HG03045 (cell line): ENCODE measurements at regions not wholly inside any gene's neighbourhood (a gene's known extent, or its start where the extent isn't known, plus 50 kb on each side); places are given as distances from the start of the nearest gene placed in this dataset.
"Not testable (repeated sequence)": the region's sequence is repeated elsewhere in the genome, so short reads cannot be mapped to it uniquely, and the experiment has no call there.

Source experiments
- ATAC-seq: cut with Tn5 transposase; IDR thresholded peaks from one replicate; pipeline ENCODE4 v1.9.1; 2021; ENCODE audit warnings: mild to moderate bottlenecking, moderate library complexity; ENCODE audit not compliant: unreplicated experiment

- ATAC-seq, result no peak
Measured at GRCh38 chr10:117458571-117458970, 83.3 kb upstream of the PDZD8 start.

DNA sequence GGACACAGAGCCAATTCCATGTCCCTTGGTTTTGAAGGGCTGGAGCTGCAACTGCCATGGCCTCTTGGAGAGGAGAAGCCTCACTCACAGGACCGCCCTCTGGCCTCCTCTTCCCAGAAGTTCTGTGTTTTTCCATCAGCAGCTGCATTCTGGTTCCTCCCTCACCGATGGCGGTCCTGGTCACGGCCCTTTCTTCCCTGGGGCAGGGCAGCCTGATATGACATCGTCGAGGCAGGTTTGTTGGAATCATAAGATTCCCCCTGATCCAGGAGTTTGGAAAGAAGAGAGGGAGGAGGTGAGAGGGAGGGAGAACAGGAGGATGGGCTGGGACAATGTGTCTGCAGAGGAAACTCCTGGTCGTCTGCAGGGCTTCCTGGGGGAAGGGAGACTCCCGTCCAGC, 82.7 kb upstream of the PDZD8 start:
- ATAC-seq, result no peak

- no peak for ATAC-seq
Measured at GRCh38 chr10:117457071-117457810, 82.0 kb upstream of the PDZD8 start.

DNA sequence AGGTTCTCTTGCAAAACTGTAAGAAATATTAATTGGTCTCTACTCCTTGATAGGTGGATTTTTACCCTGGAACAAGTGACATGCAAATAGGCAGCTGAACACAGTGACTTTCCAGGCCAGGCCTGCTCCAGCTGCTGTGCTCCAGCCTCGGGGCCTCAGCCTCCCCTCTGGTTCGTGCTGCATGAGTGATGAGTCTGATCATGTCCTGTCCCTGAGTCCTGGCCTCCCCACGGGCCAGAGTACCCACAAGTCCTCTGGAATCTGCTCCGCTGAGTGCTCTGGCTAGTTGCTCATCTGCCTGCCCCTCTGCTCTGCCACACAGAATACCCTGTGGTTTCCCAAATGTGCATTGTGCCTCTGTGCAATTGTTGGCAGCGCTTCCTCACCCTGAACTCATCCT, 80.1 kb upstream of the PDZD8 start:
- ATAC-seq, result no peak

- ATAC-seq, result no peak
Measured at GRCh38 chr10:117454502-117454901, 79.3 kb upstream of the PDZD8 start.

DNA sequence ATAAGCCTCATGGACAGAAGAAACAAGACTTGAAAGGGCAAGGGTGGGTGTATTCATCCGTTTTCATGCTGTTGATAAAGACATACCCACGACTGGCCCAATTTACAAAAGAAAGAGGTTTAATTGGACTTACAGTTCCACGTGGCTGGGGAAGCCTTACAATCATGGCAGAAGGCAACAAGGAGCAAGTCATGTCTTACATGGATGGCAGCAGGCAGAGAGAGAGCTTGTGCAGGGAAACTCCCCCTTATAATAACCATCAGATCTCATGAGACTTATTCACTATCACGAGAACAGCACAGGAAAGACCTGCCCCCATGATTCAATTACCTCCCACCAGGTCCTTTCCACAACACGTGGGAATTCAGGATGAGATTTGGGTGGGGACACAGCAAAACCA, 78.2 kb upstream of the PDZD8 start:
- not testable (repeated sequence) for ATAC-seq

DNA sequence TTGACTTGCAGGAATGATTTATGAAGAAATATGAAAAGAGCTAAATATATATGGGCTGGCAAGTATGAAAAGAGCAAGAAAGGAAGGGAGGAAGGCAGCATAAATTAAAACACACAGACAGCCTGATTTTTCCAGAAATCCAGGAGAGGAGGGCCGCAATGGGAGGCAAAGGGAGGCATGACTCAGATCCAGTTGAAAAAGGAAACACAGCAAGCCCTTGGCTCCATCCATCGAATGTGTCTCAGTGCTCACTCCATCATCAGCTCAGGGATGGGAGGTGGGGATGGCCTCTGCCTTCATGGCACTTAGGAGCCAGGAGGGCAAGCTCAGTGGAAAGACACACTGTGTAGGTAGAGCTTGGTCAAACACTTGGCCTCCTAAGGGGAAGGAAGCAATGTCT, 75.7 kb upstream of the PDZD8 start:
- no peak for ATAC-seq

- no peak for ATAC-seq
Measured at GRCh38 chr10:117449636-117450035, 74.4 kb upstream of the PDZD8 start.

DNA sequence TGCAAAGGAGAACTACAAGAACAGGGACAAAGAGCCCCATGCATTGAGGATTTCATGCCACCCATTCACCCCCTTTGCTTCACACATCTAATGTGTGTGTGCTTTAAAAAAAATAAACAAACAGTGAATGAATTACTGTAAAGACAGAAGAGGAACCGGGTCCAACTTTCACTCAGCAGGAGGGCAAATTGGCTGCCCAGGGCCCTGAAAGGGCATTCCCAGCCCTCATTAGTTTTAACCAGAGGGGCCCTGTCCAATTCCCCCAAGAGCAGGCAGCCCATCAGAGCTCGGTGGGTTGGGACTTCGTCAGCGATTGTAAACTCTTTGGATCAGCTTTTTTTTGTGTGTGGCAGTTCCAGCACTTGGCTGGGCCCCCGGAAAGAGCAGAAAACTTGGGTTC, 73.6 kb upstream of the PDZD8 start:
- ATAC-seq, result no peak

- no peak for ATAC-seq
Measured at GRCh38 chr10:117445992-117446391, 70.8 kb upstream of the PDZD8 start.

DNA sequence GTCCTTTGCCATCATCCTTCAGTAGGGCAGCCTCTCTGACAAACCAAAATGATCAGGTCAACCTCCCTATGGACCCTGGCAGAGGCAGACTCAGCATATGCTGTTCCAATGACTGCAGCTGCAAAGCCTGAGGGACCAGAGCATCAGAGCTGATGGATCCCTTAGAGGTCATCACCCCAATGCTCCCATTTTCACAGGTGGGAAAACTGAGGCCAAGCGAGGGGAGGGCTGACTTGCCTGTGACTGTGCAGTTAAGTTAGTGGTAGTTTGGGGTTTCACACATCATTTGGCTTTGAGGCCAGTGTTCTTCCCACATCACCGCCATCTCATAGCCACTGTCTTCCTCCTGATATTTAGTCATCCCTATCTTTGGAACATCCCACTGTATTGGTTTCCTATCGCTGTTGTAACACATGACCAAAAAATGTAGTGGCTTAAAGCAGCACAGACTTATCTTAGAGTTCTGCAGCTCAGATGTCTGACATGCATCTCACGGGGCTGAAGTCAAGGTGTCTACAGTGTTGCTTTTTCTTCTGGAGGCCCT, 69.3 kb upstream of the PDZD8 start:
- ATAC-seq, result no peak

DNA sequence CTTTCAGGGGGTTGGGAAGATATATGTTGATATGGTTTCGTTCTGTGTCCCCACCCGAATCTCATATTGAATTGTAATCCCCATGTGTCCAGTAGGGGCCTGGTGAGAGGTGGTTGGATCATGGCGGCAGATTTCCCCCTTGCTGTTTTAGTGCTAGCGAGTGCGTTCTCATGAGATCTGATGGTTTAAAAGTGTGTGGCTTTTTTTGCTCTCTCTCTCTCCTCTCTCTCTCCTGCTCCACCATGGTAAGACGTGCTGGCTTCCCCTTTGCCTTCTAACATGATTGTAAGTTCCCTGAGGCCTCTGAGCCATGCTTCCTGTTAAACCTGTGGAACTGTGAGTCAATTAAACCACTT, 68.4 kb upstream of the PDZD8 start:
- no peak for ATAC-seq

- peak; percentile 72 for ATAC-seq
Measured at GRCh38 chr10:117442944-117443685, 67.9 kb upstream of the PDZD8 start.

DNA sequence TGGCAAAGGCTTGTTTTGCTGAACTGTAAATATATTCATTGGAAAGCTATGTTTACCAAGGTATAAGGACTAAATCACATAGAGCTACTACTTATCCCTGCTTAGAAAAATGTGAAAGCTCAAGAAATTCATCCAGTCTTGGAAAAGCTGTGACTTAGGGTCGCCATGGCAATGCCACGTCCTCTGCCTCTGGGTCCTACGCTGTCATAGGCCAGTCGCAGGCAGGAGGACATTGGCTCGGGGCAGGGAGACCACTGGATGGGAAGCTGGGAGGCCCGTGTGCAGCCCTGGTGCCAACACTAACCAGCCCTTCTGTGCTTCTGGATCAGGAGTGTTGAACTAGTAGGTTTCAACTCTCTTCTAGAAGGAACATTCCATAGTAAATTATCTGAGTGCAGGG, 67.3 kb upstream of the PDZD8 start:
- peak; percentile 11 for ATAC-seq

DNA sequence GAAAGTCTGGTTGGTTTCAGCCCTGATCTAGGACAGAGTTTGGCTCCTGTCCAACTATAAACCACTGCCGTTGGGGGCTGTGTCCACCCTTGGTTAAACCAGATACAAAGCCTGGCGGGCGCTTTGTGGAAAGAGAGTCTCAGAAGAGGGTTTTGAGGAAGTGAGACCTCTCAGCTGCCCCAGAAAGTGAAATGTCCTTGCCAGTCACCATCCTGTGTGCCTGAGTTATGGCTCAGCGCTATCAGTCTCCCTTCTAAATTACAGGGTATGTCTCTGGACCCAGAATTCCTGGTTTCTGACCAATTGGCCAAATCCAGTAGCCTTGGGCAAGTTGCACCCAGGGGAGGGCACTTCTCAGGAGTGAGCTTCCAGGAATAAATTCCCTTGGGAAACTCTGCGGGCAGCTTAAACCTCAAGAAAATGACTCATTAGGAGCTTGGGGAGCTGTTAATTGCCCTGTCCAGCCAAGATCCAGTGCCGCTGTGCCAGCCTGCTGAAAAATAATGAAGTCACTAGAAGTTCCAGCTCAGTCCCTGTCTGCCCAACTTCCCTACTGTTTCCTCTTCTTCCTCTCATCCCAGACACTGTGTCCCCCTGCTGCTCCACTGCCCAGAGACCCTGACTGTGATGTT, 66.7 kb upstream of the PDZD8 start:
- ATAC-seq, result no peak

DNA sequence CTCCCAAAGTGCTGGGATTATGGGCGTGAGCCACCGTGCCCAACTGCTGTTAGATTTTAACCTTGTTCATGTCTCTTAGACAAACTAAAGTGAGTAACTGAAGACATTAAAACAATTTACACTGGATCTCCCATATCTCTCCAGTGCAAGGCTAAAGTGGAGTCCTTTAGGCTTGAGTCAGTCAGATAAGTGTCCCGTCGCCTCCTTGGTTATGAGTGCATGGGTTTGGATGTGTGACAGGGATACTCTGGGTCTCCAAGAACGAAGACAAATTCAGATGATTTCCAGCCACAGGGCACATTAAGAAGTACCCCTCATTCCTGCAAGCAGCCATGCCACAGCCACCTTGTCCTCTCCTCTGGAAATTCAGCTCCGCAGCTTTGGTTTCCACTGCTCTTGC, 66.1 kb upstream of the PDZD8 start:
- ATAC-seq, result no peak

DNA sequence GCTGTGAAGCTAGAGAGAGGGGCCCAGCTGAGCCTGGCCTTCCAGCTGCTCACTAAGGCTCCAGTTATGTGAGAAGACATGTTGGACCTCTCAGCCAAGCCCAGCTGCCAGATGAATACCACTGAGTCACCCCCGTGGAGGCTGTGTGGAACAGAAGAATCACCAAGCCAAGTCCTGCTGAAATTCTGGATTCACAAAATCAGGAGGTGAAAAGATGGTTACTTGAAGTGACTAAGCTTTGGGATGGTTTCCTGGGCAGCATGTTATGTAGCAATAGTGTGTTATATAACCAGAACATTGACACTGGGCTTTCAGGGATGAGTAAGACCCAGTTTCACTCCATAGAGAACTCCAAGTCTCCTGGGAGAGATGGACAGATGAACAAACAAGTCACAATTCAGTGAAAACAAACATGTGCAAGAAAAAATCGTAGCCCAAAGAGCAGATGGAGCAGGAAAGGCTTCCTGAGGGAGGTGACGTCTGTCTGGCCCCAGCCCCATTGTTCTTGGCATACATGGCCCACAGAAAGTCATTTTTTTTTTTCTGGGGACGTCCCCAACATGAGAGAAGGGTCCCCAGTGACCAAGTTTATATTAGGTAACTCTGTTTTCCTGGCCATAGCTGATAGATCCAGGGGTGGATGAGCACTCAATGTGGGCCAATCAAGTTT, 64.1 kb upstream of the PDZD8 start:
- ATAC-seq, result no peak

DNA sequence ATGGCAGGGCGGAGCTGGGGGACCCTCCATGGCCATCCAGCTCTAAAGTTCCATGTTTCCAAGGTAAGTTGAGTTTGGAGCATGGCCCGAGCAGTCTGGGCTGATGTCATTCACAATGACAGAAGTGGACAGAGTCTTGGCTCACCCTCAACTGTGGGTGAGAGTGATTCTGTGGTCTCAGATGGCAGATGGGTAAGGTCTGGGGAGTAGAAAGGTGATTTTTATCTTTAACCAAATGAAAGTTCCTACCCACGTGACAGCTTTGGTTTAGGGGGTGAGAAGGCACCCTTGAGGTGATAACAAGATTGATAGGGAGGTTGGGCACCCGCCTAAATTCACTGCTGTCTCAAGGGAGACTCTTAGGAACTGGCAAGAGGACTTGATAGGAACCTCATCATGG, 57.6 kb upstream of the PDZD8 start:
- ATAC-seq, result no peak

- no peak for ATAC-seq
Measured at GRCh38 chr10:117431160-117431559, 55.9 kb upstream of the PDZD8 start.

- not testable (repeated sequence) for ATAC-seq
Measured at GRCh38 chr10:117430535-117430934, 55.3 kb upstream of the PDZD8 start.

GRCh38 chr10:117429643-117430265, 54.5 kb upstream of the PDZD8 start:
- no peak for ATAC-seq
